Kidney (tissue), 13 donors: ENCODE measurements at regions not wholly inside any gene's neighbourhood (a gene's known extent, or its start where the extent isn't known, plus 50 kb on each side); places are given as distances from the start of the nearest gene placed in this dataset.

ENCODE experiments used
- DNase-seq, 5 donors: peaks; one replicate each; pipeline ENCODE4 v3.0.0-alpha.2; 2013 to 2020
- FAIRE-seq: peaks from 2 replicates; lab custom pipeline; 2012; peaks lifted over from hg19 to GRCh38; lab: Jason Lieb, UNC
- H3K27ac ChIP-seq, 2 donors: one replicate each; pipeline ENCODE4 v1.7.0; 2013; ENCODE audit warnings: low read depth in 2 of 2, low read length in 2 of 2, inconsistent platforms in 1 of 2
- H3K27me3 ChIP-seq: one replicate; pipeline ENCODE4 v1.7.1; 2013; ENCODE audit warnings: low read length, inconsistent platforms; ENCODE audit not compliant: control insufficient read depth, insufficient read depth
- H3K36me3 ChIP-seq, 3 donors: one replicate each; pipeline versions ENCODE4 v1.7.0 to v1.7.1; 2013; ENCODE audit warnings: low read length in 3 of 3, control low read depth in 1 of 3, inconsistent platforms in 1 of 3; ENCODE audit not compliant: insufficient read depth in 3 of 3, control insufficient read depth in 2 of 3
- H3K4me1 ChIP-seq, 3 donors: one replicate each; pipeline versions ENCODE4 v1.7.0 to v1.7.1; 2013; ENCODE audit warnings: low read length in 3 of 3, inconsistent platforms in 1 of 3, low read depth in 1 of 3; ENCODE audit not compliant: control insufficient read depth in 2 of 3, insufficient read depth in 2 of 3
- H3K4me3 ChIP-seq, 3 donors: one replicate each; pipeline versions ENCODE4 v1.7.0 to v1.8.1; 2013; ENCODE audit warnings: low read length in 3 of 3, control low read depth in 1 of 3, inconsistent platforms in 1 of 3
- H3K9ac ChIP-seq, 3 donors: one replicate each; pipeline versions ENCODE4 v1.7.0 to v1.7.1; 2013; ENCODE audit warnings: low read length in 3 of 3, control low read depth in 1 of 3, inconsistent platforms in 1 of 3
- H3K9me3 ChIP-seq, 3 donors: one replicate each; pipeline versions ENCODE4 v1.7.0 to v1.7.1; 2013; ENCODE audit warnings: low read length in 3 of 3, control low read depth in 1 of 3, inconsistent platforms in 1 of 3; ENCODE audit not compliant: control insufficient read depth in 2 of 3, insufficient read depth in 1 of 3
- CTCF ChIP-seq: IDR thresholded peaks from 3 replicates; pipeline ENCODE4 v1.5.1; 2012; ENCODE audit warnings: mild to moderate bottlenecking, moderate library complexity, borderline replicate concordance; ENCODE audit not compliant: insufficient read depth; ENCODE audit errors: extremely low read depth
- intact Hi-C: fragments of 100-400 bp; cut with DNase I; formaldehyde crosslinking; loops from one replicate; pipeline ENCODE4 v1.11.1; 2022
- donor health status: control.
- donor health status: control.
- donor health status: control.
- donor health status: control.
- donor health status: control.
- donor health status: DM: yes; HTN: yes; CAD: no.
- donor health status: Normal renal cell carcinoma (clear cell type).

GRCh38 chr5:38783011-38783561 lies 62.7 kb upstream of the OSMR start:
- no peaks in the 10 kb centered on the region for H3K36me3 ChIP-seq
- H3K9ac ChIP-seq: no peak overlapping the region
- peaks cover 0 to 7% (median 3%) of the 10 kb centered on the region in 3 donors for H3K4me1 ChIP-seq
- H3K4me3 ChIP-seq: no peak overlapping the region
- intact Hi-C loops: no loop called here
- no peaks in the 10 kb centered on the region for H3K27me3 ChIP-seq
- H3K9me3 ChIP-seq: no peaks in the 10 kb centered on the region
- no peak for TF ChIP-seq CTCF
- FAIRE-seq (no peak), DNase-seq (peak in 3 of 5 donors; percentile 71 to 97 (median 96))
- no peak overlapping the region for H3K27ac ChIP-seq

GRCh38 chr5:38789134-38789533 lies 56.7 kb upstream of the OSMR start:
- no peak for DNase-seq
- Histone ChIP-seq H3K9me3 (no peaks in the 10 kb centered on the region), H3K27me3 (no peaks in the 10 kb centered on the region), H3K9ac (no peak overlapping the region), H3K4me3 (no peak overlapping the region), H3K27ac (no peak overlapping the region), H3K36me3 (no peaks in the 10 kb centered on the region), H3K4me1 (no peaks in the 10 kb centered on the region)
- no peak for FAIRE-seq
- no peak for TF ChIP-seq CTCF
- intact Hi-C loops: no loop called here

- H3K9ac ChIP-seq: no peak overlapping the region
- H3K36me3 ChIP-seq: no peaks in the 10 kb centered on the region
- no peak overlapping the region for H3K4me3 ChIP-seq
- no peaks in the 10 kb centered on the region for H3K27me3 ChIP-seq
- no peaks in the 10 kb centered on the region for H3K9me3 ChIP-seq
- H3K4me1 ChIP-seq: no peaks in the 10 kb centered on the region
- DNase-seq (no peak), FAIRE-seq (no peak)
- H3K27ac ChIP-seq: no peak overlapping the region
- no peak for TF ChIP-seq CTCF
- intact Hi-C loops: no loop called here
Observed at GRCh38 chr5:38789777-38790176, 56.0 kb upstream of the OSMR start.

GRCh38 chr5:38790268-38790667 lies 55.5 kb upstream of the OSMR start:
- DNase-seq (no peak), FAIRE-seq (no peak)
- intact Hi-C loops: no loop called here
- Histone ChIP-seq H3K27ac (no peak overlapping the region), H3K4me3 (no peak overlapping the region), H3K9ac (no peak overlapping the region), H3K36me3 (no peaks in the 10 kb centered on the region), H3K4me1 (no peaks in the 10 kb centered on the region), H3K9me3 (no peaks in the 10 kb centered on the region), H3K27me3 (no peaks in the 10 kb centered on the region)
- TF ChIP-seq CTCF: no peak
